H1 (cell line): ENCODE measurements at regions not wholly inside any gene's neighbourhood (a gene's known extent, or its start where the extent isn't known, plus 50 kb on each side); places are given as distances from the start of the nearest gene placed in this dataset.

ENCODE experiments used
- EP300 ChIP-seq, 2 experiments: IDR thresholded peaks; 1 replicate in 1 of 2; 2 replicates in 1 of 2; pipeline ENCODE4 v1.6.1; 2011 to 2012; ENCODE audit warnings: low read depth in 2 of 2, low read length in 2 of 2, mild to moderate bottlenecking in 2 of 2, borderline replicate concordance in 1 of 2, inconsistent platforms in 1 of 2, moderate library complexity in 1 of 2
- RAD21 ChIP-seq, 2 experiments: IDR thresholded peaks in 1 of 2; conservative IDR thresholded peaks in 1 of 2; 2 replicates each; pipeline ENCODE4 v1.6.1; 2011; ENCODE audit warnings: low read depth in 2 of 2, low read length in 2 of 2, improper control_type of control experiment in 1 of 2, inconsistent platforms in 1 of 2, mild to moderate bottlenecking in 1 of 2, moderate library complexity in 1 of 2
- SAP30 ChIP-seq: fragments of 300-600 bp; sonication (generic); IDR thresholded peaks from 2 replicates; pipeline ENCODE4 v1.7.1; 2012; ENCODE audit warnings: low read length, moderate library complexity, mild to moderate bottlenecking, inconsistent platforms; ENCODE audit not compliant: insufficient read depth, insufficient replicate concordance
- TEAD4 ChIP-seq: IDR thresholded peaks from 2 replicates; pipeline ENCODE4 v1.6.1; 2012; ENCODE audit warnings: low read depth, low read length, inconsistent platforms, mixed read lengths

- TF ChIP-seq RAD21 (IDR thresholded peaks at IDR 0.05 in 1 of 2, conservative IDR thresholded peaks at IDR 0.05 in 1 of 2; ENCODE audit: low read depth in 2 of 2, low read length in 2 of 2): no peak
- no peak for TF ChIP-seq TEAD4
- no peak for TF ChIP-seq SAP30
- no peak for TF ChIP-seq EP300 (IDR thresholded peaks at IDR 0.05; ENCODE audit: borderline replicate concordance in 1 of 2, low read depth in 2 of 2, low read length in 2 of 2)
These were observed 270.0 kb downstream of the ADGB start (continued) for GRCh38 chr6:146868671-146869209.
